ENCODE measurements at regions not wholly inside any gene's neighbourhood (a gene's known extent, or its start where the extent isn't known, plus 50 kb on each side); places are given as distances from the start of the nearest gene placed in this dataset.

DNA sequence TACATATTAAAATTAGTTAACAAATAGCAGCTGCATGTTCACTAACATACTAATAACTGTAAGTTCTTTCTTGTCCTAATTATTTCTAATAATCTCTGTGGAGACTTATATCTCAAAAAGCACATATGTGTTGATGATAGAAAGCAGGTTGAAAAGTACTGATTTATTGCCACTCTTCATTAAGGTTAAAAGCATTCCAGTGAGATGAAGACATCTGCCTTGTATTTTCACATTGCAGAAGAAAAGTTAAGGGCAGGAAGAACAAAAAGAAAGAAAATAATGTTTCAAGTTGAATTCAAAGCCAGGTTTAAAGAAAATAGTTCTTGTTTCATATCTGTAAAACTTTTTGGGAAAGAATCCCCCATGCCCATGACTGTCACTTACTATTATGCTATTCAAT, 429.9 kb downstream of the MTX2 start:
- TF ChIP-seq MYC (CRISPR knock-in tag; IDR thresholded peaks at IDR 0.05; ENCODE audit: borderline replicate concordance) (no peak), ZBTB43 (CRISPR knock-in tag; conservative IDR thresholded peaks at IDR 0.05) (no peak), SNRNP70 (IDR thresholded peaks at IDR 0.05; ENCODE audit: low read depth, low read length) (no peak), CTCF (CRISPR knock-in tag; IDR thresholded peaks at IDR 0.05) (no peak), ZNF274 (CRISPR knock-in tag; IDR thresholded peaks at IDR 0.05) (no peak), TCF7 (IDR thresholded peaks at IDR 0.05; ENCODE audit: low read depth) (no peak), FOSL1 (CRISPR knock-in tag; IDR thresholded peaks at IDR 0.05; ENCODE audit: borderline replicate concordance) (no peak), RBM22 (optimal IDR thresholded peaks at IDR 0.05; ENCODE audit: low read length) (no peak), HHEX (CRISPR knock-in tag; IDR thresholded peaks at IDR 0.05) (no peak), RNF2 (conservative IDR thresholded peaks at IDR 0.05; ENCODE audit: low read depth) (no peak), NR2F2 (IDR thresholded peaks at IDR 0.05; ENCODE audit: borderline replicate concordance, low read depth) (no peak), ZNF543 (CRISPR knock-in tag; IDR thresholded peaks at IDR 0.05) (no peak)
- TF ChIP-seq, protein P1, sequence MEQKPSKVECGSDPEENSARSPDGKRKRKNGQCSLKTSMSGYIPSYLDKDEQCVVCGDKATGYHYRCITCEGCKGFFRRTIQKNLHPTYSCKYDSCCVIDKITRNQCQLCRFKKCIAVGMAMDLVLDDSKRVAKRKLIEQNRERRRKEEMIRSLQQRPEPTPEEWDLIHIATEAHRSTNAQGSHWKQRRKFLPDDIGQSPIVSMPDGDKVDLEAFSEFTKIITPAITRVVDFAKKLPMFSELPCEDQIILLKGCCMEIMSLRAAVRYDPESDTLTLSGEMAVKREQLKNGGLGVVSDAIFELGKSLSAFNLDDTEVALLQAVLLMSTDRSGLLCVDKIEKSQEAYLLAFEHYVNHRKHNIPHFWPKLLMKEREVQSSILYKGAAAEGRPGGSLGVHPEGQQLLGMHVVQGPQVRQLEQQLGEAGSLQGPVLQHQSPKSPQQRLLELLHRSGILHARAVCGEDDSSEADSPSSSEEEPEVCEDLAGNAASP (CRISPR knock-in tag; IDR thresholded peaks at IDR 0.05; ENCODE audit: borderline replicate concordance): no peak

Measured in HepG2 (cell line).